Central memory CD4-positive, alpha-beta T cell (primary cell): ENCODE measurements at regions not wholly inside any gene's neighbourhood (a gene's known extent, or its start where the extent isn't known, plus 50 kb on each side); places are given as distances from the start of the nearest gene placed in this dataset.
"Not testable (repeated sequence)": the region's sequence is repeated elsewhere in the genome, so short reads cannot be mapped to it uniquely, and the experiment has no call there.

ENCODE experiments used
- DNase-seq: peaks from one replicate; pipeline ENCODE4 v3.0.0; 2022

DNA sequence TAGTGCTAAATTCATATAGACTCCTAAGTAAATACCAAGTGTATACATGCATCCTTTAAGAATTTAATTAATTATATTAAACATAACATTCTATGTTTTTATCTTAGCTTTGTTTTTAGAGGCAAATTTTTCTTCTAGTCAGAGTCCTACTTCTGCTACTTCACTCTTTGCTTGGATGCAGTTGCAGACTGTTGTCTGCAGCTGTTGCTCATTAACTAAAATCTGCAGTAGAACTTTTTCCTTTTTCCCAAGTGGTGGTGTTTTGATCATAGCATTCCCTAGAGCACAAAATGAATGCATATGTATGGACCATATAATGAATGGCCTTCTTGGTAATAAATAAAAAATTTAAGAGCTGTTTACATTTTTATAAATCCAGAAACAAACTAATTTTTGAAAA, 198.3 kb downstream of the CASP12 start:
- DNase-seq, result no peak

DNA sequence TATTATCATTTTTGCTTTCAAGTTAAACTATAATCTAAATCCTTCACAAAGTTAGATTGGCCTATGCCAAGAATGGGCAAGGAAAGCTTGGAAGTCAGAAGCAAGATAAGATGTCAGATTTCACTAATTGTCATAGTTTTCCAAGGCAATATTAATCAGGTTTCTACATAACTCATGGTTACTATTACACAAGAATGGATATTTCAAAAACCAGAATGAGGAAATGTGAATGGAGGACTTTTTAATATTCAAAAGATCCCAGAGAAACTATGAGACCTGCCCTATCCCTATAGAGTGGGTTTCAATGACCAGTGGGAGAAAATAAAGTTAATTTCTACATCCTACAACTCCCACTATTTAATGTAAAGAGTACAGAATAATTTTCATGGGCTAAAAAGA, 203.2 kb downstream of the CASP12 start:
- DNase-seq, result no peak

DNA sequence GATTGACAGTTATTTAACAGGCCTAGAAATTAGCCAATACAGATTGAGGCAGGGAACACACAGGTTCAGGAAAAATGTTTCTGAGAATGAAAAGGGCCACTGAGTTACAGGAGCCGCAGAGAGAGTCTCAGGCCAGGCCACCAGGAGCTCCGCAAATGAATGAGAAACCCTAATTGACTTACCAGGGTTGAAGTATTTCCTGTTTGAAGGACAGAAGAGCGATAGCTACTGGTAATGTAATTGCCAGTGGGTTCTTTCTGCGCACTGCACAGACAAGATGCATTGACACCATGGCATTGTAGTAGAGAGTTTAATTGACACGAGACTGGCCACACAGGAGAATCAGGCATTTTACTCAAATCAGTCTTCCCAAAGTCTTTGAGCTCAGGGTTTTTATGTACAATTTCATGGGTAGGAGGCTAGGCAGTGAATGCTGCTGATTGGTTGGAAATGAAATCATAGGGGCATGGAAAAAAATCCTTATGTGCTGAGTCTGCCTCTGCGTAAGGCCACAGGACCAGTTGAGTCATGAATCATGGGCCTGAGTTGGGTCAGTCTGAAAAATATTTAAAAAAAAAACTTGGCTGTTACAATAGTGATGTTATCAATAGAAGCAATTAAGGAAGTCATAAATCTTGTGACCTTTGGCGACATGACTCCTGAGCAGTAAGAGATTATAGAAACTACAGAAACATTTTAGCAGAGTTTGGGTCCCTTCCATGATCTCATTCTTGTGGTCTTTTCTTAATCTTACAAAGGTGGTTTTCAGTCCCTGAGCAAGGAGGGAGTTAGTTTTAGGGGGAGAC, 203.8 kb downstream of the CASP12 start:
- no peak for DNase-seq

DNA sequence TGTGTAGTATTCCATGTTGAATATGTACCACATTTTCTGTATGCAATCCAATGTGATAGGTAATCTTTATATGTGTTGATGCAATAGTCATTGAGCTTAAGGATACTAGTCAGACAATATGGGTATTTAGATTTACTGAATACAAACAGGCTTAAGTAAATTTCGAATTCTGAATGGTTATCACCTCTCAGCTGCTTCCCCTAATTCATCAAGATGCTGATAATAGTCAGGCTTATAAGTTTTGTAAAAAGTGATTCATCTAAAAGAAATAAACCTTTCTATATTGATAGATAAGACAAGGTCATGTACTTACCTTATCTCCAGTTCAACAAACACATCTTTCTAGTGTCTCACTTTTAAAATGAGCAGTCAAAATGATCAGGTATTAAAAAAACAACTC, 205.5 kb downstream of the CASP12 start:
- no peak for DNase-seq

DNA sequence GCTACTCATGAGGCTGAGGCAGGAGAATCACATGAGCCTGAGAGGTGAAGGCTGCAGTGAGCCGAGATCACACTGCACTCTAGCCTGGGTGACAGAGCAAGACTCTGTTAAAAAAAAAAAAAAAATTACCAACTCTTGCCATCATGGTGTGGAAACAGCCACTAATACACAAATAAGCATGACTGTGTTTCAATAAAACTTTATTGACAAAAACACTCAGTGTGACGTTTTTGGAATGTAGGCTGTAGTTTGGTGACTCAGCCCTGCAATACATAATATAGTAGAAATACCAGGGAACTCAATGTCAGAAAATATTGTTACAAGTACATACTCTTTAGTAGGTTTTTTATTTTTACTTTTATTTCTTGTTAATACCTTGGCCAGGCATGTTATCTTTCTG, 207.1 kb downstream of the CASP12 start:
- DNase-seq, result no peak

DNA sequence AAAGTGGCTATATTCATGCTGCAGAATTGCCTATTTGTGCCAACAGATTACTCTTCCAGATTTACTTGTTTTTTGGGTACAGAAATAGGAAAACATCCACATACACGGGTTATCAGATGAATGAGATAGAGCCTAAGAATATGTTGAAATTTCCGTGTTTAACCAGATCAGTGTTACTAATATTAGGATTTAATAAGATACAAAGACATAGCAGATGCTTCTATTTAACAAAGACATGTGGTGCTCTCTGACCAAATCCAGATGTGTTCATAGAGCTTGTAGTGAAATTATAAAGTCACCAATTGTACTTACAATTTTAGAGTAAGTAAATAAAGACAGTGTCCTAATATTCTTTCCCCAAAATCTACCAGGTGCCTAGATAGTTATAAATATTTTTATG, 208.0 kb downstream of the CASP12 start:
- no peak for DNase-seq

DNA sequence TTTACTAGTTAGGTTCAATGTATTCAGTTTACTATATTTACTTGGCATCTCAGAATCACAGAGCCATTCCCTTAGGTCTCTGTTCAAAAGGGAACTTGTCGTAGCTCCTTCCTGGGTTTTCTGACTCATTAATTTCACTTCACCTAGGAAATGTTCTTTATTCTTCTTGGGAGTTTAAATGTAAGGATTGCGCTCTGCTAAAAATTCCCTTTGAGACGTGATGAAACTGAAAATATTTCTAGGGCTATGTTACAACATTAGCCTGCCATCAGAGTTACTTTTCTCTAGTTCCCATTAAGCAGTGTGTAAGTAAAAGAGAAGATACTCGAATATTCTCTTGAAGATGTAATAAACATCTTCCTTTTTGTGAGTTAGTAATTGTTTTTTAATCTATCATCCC, 209.5 kb downstream of the CASP12 start:
- no peak for DNase-seq

DNA sequence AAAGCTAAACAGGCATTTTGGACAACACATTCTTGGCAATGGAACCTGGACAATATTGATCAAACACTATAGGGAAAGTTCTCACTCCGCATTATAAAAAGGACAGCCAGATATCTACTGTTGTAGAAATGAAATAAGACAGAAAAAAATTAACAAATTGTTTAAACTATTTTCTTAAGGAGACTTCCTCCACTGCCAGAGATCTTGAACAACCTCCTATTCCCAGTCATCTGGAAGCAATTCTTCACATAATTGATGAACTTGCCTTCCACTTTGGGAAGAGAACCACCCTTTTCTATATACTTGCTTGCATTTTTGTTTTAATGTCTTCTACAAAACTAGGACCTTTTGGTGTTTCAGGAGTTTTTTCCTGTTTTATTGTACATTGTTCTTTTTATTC, 216.1 kb downstream of the CASP12 start:
- no peak for DNase-seq

DNA sequence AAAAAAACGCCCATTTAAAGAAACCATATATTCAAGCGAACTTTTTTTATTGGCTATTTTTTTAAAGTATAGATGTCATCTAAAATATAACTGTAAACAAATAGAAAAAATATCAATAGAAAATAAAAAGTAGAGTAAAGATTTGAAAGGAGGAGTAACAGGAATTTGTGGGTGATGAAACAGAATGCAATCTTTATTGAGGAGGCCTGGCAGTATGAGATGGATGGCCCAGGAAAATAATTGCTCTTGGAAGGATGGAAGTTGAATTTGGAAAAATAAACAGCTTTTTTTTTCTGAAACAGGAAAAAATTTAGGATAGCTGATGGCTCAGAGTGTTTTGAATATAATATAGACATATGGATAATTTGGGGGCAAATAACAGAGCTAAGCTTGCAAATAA, 219.0 kb downstream of the CASP12 start:
- DNase-seq, result no peak

DNA sequence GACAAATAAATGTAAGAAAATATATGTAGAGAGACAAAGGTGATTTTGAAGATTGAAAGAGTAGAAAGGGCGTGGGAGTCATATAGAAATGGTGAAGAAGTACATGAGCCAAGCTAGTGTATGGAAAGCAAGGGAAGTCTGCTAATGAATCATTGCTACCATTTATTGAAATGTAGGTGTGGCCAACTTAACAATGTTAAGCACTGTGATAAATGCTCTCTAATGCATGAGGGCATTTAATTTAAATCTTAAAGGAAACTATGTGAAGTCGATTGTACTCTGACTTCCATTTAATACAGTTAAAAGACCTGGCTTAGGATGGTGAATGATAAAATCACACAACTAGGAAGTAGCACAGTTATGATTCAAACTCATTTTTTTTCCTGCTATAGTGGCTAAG, 219.9 kb downstream of the CASP12 start:
- DNase-seq, result no peak

DNA sequence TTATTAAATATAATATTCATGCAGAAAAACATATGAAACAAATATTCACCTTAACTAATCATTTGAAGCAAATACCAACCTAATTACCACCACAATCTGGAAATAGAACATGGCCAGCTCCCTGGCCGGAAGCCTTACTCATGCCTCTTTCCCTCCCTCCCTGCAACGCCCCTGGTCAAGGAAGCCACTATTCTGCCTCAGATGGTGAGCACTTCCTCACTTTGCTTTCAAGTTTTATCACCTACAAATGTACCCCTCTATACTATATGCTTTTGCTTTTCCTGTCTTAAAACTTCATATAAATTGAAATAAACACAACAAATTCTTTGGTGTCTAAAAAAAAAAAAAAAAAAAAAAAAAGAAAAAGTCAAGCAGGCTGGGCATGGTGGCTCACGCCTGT, 221.2 kb downstream of the CASP12 start:
- DNase-seq, result not testable (repeated sequence)

DNA sequence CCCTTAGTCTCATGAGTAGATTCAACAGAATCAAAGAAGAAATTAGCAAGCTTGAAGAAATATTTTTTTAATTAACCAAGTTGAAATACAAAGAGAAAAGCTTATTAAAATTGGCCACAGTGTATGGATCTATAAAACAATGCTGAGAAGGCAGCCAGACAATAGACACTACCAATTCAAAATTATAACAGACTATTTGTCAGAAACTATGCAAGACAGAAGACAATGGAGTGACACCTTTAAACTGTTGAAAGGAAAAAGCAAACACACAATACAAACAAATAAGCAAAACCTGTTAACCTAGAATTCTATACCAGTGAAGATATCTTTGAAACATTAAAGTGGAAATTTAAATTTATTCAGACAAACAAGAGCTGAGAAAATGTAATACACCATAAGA, 225.4 kb downstream of the CASP12 start:
- no peak for DNase-seq

DNA sequence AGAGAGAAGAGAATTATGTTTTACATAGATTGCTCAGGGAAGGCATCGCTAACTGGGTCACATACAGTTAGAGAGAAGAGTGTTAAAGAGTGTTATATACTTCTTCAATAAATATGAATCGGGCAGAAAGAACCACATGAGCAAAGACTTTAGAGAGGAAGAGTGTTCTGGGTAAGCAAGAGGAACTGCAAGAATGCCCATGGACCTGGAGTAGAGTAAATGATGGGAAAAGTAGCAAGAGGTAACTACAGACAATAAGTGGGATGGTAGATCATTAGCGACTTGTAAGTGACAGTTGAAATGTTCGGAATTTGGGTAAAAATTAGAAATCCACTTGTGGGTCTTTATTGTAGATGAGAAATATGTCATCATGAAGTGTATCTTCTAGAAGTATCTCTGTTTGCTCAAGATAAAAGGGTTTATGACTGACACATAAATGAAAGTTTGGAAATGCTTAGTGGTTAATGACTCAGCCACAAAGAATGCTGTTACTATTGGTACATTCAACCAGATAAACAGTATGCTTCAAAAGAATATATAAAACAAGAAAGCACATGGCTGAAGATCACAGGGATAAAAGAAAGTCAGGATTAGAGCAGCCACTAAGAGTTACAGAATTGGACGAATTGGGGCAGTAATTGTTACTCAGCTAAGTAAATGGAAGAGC, 229.3 kb downstream of the CASP12 start:
- DNase-seq, result peak; percentile 3

DNA sequence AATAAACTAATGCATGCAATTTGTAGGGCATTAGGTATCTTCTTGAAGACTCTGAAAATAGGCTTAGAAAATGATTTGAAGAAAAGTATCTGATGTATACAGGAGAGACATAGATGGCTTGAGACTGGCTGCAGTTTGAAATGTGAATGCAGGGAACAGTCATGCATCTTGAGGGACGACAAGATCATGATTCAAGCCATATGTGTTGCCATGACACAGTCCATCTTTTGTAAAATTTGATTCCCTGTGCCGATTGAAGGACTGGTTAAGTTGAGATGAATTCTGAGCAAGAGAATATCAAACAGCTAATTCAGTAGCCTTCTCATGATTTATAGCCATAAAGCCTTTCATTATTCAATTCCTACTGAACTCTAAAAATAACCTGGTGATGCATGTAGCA, 231.6 kb downstream of the CASP12 start:
- DNase-seq, result no peak

DNA sequence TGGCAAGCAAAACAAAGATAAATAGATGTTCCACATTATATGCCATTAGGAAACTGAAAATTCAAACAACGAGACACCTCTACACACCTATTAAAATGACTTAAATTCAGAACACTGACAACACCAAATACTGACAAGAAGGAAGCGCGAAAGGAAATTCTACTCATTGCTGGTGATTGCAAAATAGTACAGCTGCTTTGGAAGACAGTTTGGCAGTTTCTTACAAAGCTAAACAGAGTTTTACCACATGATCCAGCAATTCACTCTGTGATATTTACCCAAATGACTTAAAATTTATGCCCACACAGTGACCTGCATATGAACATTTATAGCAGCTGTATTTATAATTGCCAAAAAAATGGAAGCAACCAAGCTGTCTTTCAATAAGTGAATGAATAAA, 232.6 kb downstream of the CASP12 start:
- no peak for DNase-seq

DNA sequence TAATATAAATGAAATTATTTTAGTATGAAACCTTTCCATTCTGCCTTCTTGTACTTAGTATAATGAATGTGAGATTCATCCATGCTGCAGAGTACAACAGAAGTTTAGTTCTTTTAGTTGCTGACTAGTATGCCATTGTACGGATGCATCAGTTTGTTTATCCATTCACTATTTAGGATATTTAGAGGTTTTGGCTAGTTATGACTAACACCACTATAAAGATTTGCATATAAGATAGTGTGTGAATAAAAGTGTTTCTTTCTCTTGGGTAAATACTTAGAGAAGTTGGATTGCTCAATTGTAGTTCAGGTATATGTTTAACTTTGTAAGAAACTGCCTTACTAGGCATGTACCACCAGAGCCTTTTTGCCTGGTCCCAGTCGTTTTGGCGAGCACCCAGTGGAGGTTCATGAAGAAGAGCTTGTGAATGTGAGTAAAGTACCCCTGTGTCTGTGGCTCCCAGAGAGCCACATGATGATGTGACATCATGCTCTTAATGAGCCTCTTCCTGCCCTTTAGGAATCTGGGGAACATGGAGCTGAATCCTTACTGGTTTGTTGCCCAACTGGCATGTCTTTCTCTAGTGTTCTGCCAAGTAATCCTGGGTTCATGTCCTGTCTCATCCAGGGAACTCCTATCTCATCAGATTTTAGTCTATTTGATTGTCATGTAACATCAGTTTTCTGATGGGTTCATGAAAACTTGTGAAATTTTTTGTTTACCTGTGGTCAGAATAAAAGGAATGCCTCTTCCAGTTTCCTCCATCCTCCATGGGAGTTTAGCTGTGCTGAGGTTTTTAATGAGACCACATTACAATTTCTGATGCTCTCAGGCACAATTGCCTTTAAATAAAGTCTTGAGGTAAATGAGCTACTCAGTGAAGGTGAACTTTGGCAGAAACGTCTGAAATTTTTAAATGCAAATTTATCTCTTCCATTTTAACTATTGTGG, 234.8 kb downstream of the CASP12 start:
- no peak for DNase-seq

DNA sequence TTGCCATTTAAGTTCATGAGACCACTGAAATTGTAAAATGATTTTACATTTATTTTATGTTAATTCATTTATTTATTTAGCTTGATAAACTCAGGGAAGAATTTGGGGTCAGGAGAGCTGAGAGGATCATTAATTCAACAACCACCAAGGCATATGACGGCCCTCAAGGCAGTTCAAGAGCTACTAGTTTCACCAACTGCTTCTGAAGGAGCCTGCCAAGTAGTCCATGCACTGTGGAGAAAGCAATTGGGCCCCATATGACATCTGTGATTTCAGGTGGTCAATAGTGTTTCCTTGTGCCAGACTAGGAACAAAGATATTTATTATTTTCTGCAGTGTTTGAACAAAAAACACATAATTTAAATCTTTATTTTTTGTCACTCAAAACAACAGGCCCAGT, 236.4 kb downstream of the CASP12 start:
- DNase-seq, result no peak

DNA sequence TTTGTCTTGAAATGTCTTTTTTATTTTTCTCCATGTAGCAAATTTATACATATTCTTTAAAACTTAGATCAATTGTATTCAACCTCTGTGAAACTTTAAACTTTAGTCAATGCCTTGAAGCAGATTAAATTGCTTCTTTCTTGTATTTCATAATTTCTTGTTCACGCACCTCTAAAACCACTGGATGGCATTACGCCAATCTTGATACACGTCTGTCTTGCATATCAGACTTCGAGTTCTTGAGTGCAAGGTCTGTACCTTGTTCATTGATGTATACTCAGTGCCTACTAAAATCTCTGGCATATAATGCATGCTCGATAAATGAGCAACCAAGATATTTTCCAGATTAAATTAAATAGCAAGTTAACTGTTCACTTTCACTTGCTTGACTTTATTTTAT, 236.8 kb downstream of the CASP12 start:
- no peak for DNase-seq

DNA sequence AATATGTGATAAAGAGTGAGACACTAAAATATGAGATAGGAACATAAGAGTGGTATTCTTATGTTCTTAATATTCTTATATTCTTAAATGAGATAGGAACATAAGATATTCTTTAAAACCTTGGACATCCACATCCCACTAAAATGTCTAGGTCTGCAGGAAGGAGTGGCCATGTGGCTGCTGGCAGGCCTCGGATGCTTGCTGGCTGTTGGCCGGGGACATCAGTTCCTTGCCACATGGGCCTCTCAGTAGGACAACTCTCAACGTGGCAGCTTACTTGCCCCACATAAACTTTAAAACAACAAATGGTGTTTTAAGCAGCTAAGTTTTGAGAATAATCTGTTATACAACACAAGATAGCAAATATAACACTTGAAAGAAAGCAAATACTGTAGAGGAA, 240.1 kb downstream of the CASP12 start:
- no peak for DNase-seq

DNA sequence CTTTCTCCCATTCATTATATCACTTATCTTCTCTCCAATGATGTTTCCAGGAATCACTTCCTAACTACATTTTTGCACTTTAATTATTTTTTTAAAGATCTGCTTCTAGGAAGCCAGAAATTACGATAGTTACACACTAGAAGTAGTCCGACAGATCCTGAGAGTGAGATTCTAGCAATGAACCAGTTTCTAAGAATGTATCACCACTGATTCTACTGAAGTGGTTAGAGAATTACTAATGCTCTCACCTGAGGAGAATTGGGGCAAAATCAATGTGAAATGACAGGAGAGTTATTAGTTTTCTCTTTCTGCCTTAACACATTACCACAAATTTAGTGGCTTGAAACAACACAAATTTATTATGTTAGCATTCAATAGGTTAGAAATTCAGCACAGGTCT, 241.2 kb downstream of the CASP12 start:
- no peak for DNase-seq

DNA sequence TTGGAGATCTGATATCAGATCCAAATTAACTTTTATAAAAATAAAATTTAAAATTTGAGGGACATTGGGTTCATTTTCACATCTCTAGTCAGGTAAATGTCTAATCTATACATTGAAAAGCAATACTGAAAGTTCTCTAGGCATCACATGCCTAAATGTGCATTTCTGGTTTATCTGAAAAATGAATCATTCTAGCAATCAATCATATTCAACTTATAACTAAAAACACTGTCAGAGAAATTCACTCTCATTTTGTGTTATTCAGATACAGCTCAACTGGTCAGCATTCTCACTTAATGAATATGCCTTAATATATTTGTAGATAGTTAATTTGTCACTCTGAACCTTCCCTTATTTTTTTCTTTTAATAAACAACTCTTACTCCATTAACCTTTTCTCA, 243.2 kb downstream of the CASP12 start:
- DNase-seq, result no peak

DNA sequence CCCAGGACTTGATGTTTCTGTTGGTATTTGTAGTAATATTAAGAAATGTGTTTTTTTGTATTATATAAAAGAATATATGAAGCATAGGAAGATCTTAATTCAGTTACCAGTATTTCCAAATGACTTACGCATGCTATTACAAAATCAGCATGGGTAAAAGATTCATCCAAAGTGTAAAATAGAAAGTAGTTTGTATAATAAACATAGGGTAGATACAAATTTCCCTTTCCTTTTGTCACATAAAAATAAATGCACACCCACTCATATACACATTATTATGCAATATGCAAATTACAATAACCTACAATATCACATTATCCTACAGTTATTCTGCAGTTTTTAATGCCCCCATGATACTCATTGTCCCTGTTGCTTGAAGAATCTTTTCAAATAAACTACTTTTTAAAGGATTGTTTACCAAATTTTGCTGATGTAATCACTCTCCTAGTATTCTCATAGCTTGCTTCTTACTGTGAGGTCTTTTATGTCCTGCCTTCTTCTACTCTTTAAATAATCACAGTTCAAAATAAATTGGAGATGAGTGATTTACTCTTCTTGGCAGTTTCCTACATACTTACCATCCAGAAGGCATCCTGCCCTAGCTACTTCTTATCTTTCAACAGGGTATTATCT, 244.0 kb downstream of the CASP12 start:
- DNase-seq, result no peak

DNA sequence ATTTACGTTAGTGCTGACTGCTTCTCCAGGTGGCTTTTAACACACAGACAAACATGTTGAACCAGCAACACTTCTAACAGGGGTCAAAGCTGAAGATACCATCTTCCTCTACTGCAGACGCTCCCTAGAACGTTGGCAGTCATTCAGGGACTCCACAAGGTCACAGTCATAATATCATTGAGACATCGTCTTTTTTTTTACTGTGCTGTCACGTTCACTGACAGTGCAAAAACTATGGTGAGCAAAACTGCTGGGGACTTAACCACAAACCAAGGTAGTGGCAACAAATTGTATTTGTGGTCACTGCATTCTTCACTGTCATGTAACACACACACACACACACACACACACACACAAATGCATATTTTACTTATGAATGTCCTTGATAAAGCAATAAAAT, 244.9 kb downstream of the CASP12 start:
- peak; percentile 2 for DNase-seq
